GM13976 (cell line): ENCODE measurements at regions not wholly inside any gene's neighbourhood (a gene's known extent, or its start where the extent isn't known, plus 50 kb on each side); places are given as distances from the start of the nearest gene placed in this dataset.

Experiments
- DNase-seq: peaks from one replicate; pipeline ENCODE4 v3.0.0; 2012; ENCODE audit warnings: low spot score
- CTCF ChIP-seq: IDR thresholded peaks from 2 replicates; pipeline ENCODE4 v1.5.1; 2012; ENCODE audit warnings: borderline replicate concordance, mild to moderate bottlenecking; ENCODE audit not compliant: insufficient read depth; ENCODE audit errors: extremely low read depth, missing control alignments, control extremely low read depth
- in situ Hi-C: fragments of 300-500 bp; cut with MboI; formaldehyde crosslinking; loops from one replicate; pipeline ENCODE4 v1.12.0; 2022; ENCODE audit warnings: low sequenced_read_pairs, mixed read lengths, inconsistent platforms; ENCODE audit not compliant: unreplicated experiment

- in situ Hi-C loops = no loop called here
- no peak for TF ChIP-seq CTCF
- DNase-seq = no peak
These were observed 142.6 kb downstream of the FAM114A2 start for GRCh38 chr5:153896117-153896516.

GRCh38 chr5:153895266-153895665, 143.4 kb downstream of the FAM114A2 start:
- no peak for TF ChIP-seq CTCF
- DNase-seq = no peak
- in situ Hi-C loops = no loop called here

- TF ChIP-seq CTCF = no peak
- in situ Hi-C loops = no loop called here
These were observed 144.9 kb downstream of the FAM114A2 start for GRCh38 chr5:153893817-153894216.

GRCh38 chr5:153891394-153891793, 147.3 kb downstream of the FAM114A2 start:
- DNase-seq = no peak
- in situ Hi-C loops = no loop called here

More at GRCh38 chr5:153893817-153894216, 144.9 kb downstream of the FAM114A2 start:
- no peak for DNase-seq

GRCh38 chr5:153888781-153889180, 149.9 kb downstream of the FAM114A2 start:
- in situ Hi-C loops = no loop called here
- no peak for DNase-seq

More at GRCh38 chr5:153891394-153891793, 147.3 kb downstream of the FAM114A2 start:
- no peak for TF ChIP-seq CTCF

GRCh38 chr5:153885141-153885540, 153.6 kb downstream of the FAM114A2 start:
- no peak for DNase-seq
- in situ Hi-C loops = no loop called here
- no peak for TF ChIP-seq CTCF

More at GRCh38 chr5:153888781-153889180, 149.9 kb downstream of the FAM114A2 start:
- no peak for TF ChIP-seq CTCF

- in situ Hi-C loops = no loop called here
- TF ChIP-seq CTCF = no peak
- no peak for DNase-seq
These were observed 154.1 kb downstream of the FAM114A2 start for GRCh38 chr5:153884612-153884957.
